SK-N-SH (cell line): ENCODE measurements at regions not wholly inside any gene's neighbourhood (a gene's known extent, or its start where the extent isn't known, plus 50 kb on each side); places are given as distances from the start of the nearest gene placed in this dataset.

Source experiments
- CTCF ChIA-PET: fragments of 300-600, 350-600 bp; formaldehyde crosslinking; extraction: SDS; loops from one replicate; lab custom pipeline; 2021; lab: Yijun Ruan, JAX
- POLR2A ChIA-PET: fragments of 350-600 bp; sonication (Branson Sonifier 250); formaldehyde crosslinking; extraction: SDS; loops from one replicate; lab custom pipeline; 2020; ENCODE audit warnings: antibody characterized with exemption, inconsistent platforms; lab: Yijun Ruan, JAX
- DNase-seq: peaks from one replicate; pipeline ENCODE4 v3.0.0; 2012
- H2AFZ ChIP-seq: fragments of 200-600 bp; sonication (generic); 2 replicates; pipeline ENCODE4 v1.8.1; 2016; ENCODE audit warnings: antibody characterized with exemption, mild to moderate bottlenecking, low read depth
- H3F3A ChIP-seq: fragments of 200-600 bp; sonication (generic); replicated peaks from 2 replicates; pipeline ENCODE3; 2016; ENCODE audit warnings: antibody characterized with exemption, mild to moderate bottlenecking; ENCODE audit not compliant: insufficient read depth
- H3K27ac ChIP-seq, 2 experiments: fragments of 200-500 bp in 1 of 2; fragments of 200-600 bp in 1 of 2; sonication (Bioruptor generic) in 1 of 2; sonication (generic), shearing (Covaris generic) in 1 of 2; 2 replicates each; pipeline versions ENCODE4 v1.5.1 to v1.6.1; 2014 to 2016; ENCODE audit warnings: low read depth in 2 of 2, inconsistent platforms in 1 of 2, low read length in 1 of 2, mild to moderate bottlenecking in 1 of 2, mixed read lengths in 1 of 2
- H3K27me3 ChIP-seq: fragments of 200-600 bp; sonication (generic), shearing (Covaris generic); 2 replicates; pipeline ENCODE4 v1.6.1; 2016; ENCODE audit warnings: mixed run types; ENCODE audit not compliant: insufficient read depth
- H3K36me3 ChIP-seq, 2 experiments: fragments of 200-500 bp in 1 of 2; fragments of 200-600 bp in 1 of 2; sonication (Bioruptor generic) in 1 of 2; sonication (generic) in 1 of 2; replicated peaks in 1 of 2; 2 replicates each; pipeline versions ENCODE3 to v1.5.1; 2014 to 2016; ENCODE audit warnings: low read length in 1 of 2, mild to moderate bottlenecking in 1 of 2; ENCODE audit not compliant: insufficient read depth in 2 of 2, control insufficient read depth in 1 of 2
- H3K4me1 ChIP-seq, 2 experiments: fragments of 200-500 bp in 1 of 2; fragments of 200-600 bp in 1 of 2; sonication (Bioruptor generic) in 1 of 2; sonication (generic), shearing (Covaris generic) in 1 of 2; 2 replicates each; pipeline versions ENCODE4 v1.5.1 to v1.6.1; 2014 to 2016; ENCODE audit warnings: low read depth in 1 of 2, low read length in 1 of 2, mixed run types in 1 of 2; ENCODE audit not compliant: insufficient read depth in 2 of 2, control insufficient read depth in 1 of 2
- H3K4me2 ChIP-seq: fragments of 200-600 bp; sonication (generic), shearing (Covaris generic); 2 replicates; pipeline ENCODE4 v1.6.1; 2017; ENCODE audit warnings: mixed run types
- H3K4me3 ChIP-seq, 2 experiments: fragments of 200-500 bp in 1 of 2; fragments of 200-600 bp in 1 of 2; sonication (Bioruptor generic) in 1 of 2; sonication (generic), shearing (Covaris generic) in 1 of 2; 2 replicates each; pipeline versions ENCODE4 v1.5.1 to v1.8.1; 2014 to 2016; ENCODE audit warnings: low read depth in 2 of 2, inconsistent platforms in 1 of 2, low read length in 1 of 2, mild to moderate bottlenecking in 1 of 2, mixed read lengths in 1 of 2, moderate library complexity in 1 of 2
- H3K79me2 ChIP-seq: fragments of 200-600 bp; sonication (generic); 2 replicates; pipeline ENCODE4 v1.8.1; 2017; ENCODE audit warnings: mild to moderate bottlenecking; ENCODE audit not compliant: insufficient read depth
- H3K9ac ChIP-seq: fragments of 200-600 bp; sonication (generic); 2 replicates; pipeline ENCODE4 v1.6.1; 2017; ENCODE audit warnings: mixed run types
- H3K9me2 ChIP-seq: fragments of 200-600 bp; sonication (generic); 2 replicates; pipeline ENCODE4 v1.6.1; 2017; ENCODE audit warnings: mixed run types
- H3K9me3 ChIP-seq: fragments of 200-600 bp; sonication (generic); 2 replicates; pipeline ENCODE4 v1.6.1; 2017; ENCODE audit warnings: mixed run types, mild to moderate bottlenecking, moderate library complexity
- H4K20me1 ChIP-seq: fragments of 200-600 bp; sonication (generic); 2 replicates; pipeline ENCODE4 v1.6.1; 2017; ENCODE audit warnings: mild to moderate bottlenecking, mixed run types; ENCODE audit not compliant: insufficient read depth
- CHD2 ChIP-seq: fragments of 150-350 bp; IDR thresholded peaks from 2 replicates; pipeline ENCODE4 v1.6.1; 2018; ENCODE audit warnings: low read length; ENCODE audit not compliant: partially characterized antibody
- FOSL2 ChIP-seq: IDR thresholded peaks from 2 replicates; pipeline ENCODE4 v1.4.0; 2012; ENCODE audit warnings: low read depth, mild to moderate bottlenecking, moderate library complexity, borderline replicate concordance
- FOXM1 ChIP-seq: IDR thresholded peaks from 2 replicates; pipeline ENCODE4 v1.4.0; 2012; ENCODE audit warnings: low read depth, mild to moderate bottlenecking
- GABPA ChIP-seq: IDR thresholded peaks from 2 replicates; pipeline ENCODE4 v1.4.0; 2012; ENCODE audit warnings: low read depth, mild to moderate bottlenecking
- GATA2 ChIP-seq: sonication (generic); formaldehyde crosslinking; IDR thresholded peaks from 2 replicates; pipeline ENCODE4 v1.5.0; 2020; ENCODE audit warnings: mild to moderate bottlenecking, missing genetic modification reagents
- NFIC ChIP-seq: IDR thresholded peaks from 2 replicates; pipeline ENCODE4 v1.4.0; 2012; ENCODE audit warnings: borderline replicate concordance
- NRF1 ChIP-seq: IDR thresholded peaks from 2 replicates; pipeline ENCODE4 v1.6.1; 2012; ENCODE audit warnings: low read depth, mild to moderate bottlenecking, low read length
- POLR2AphosphoS5 ChIP-seq: IDR thresholded peaks from 2 replicates; pipeline ENCODE4 v1.6.1; 2012; ENCODE audit warnings: low read depth, low read length
- REST ChIP-seq: IDR thresholded peaks from 2 replicates; pipeline ENCODE4 v1.6.1; 2012; ENCODE audit warnings: mild to moderate bottlenecking, low read depth, low read length, moderate library complexity
- RFX5 ChIP-seq: IDR thresholded peaks from 2 replicates; pipeline ENCODE4 v1.6.1; 2012; ENCODE audit warnings: mild to moderate bottlenecking, improper control_type of control experiment, low read length
- SIN3A ChIP-seq: IDR thresholded peaks from 2 replicates; pipeline ENCODE4 v1.6.1; 2012; ENCODE audit warnings: low read depth, mild to moderate bottlenecking, low read length, moderate library complexity, borderline replicate concordance
- TCF12 ChIP-seq: IDR thresholded peaks from 2 replicates; pipeline ENCODE4 v1.4.0; 2012
- WGBS: methylation state at CpG from one replicate; pipeline ENCODE4 v1.1.6; 2017; ENCODE audit warnings: low lambda C conversion rate; 5-methylcytosine and 5-hydroxymethylcytosine counted together
- TF ChIP-seq, protein P1 (sequence below): fragments of 200-600 bp; sonication (generic); IDR thresholded peaks from 2 replicates; pipeline ENCODE4 v1.6.1; 2017; ENCODE audit warnings: antibody characterized with exemption, mild to moderate bottlenecking, moderate library complexity
- TF ChIP-seq, protein P2 (sequence below): IDR thresholded peaks from 2 replicates; pipeline ENCODE4 v1.4.0; 2012; ENCODE audit warnings: low read depth, borderline replicate concordance

- Histone ChIP-seq H3K27ac (no peak overlapping the region), H4K20me1 (no peaks in the 10 kb centered on the region), H3K36me3 (no peaks in the 10 kb centered on the region), H3K4me3 (no peak overlapping the region), H3F3A (no peaks in the 10 kb centered on the region), H3K4me1 (no peaks in the 10 kb centered on the region), H2AFZ (no peak overlapping the region), H3K4me2 (no peak overlapping the region), H3K9ac (no peak overlapping the region), H3K9me3 (no peaks in the 10 kb centered on the region), H3K27me3 (no peaks in the 10 kb centered on the region), H3K79me2 (no peaks in the 10 kb centered on the region), H3K9me2 (no peaks in the 10 kb centered on the region)
- ChIA-PET CTCF (interaction anchor here (0.7 kb wide), 1 partner anchor 87 kb away, joined by 3 read pairs; no protein-coding TSS in a partner anchor), POLR2A (no interaction called here)
- TF ChIP-seq SIN3A (no peak), FOXM1 (no peak), TCF12 (no peak), NFIC (no peak), CHD2 (no peak), GATA2 (CRISPR knock-in tag) (no peak), GABPA (no peak), NRF1 (no peak), RFX5 (no peak), FOSL2 (no peak), POLR2AphosphoS5 (no peak), REST (no peak)
- TF ChIP-seq, protein P1, sequence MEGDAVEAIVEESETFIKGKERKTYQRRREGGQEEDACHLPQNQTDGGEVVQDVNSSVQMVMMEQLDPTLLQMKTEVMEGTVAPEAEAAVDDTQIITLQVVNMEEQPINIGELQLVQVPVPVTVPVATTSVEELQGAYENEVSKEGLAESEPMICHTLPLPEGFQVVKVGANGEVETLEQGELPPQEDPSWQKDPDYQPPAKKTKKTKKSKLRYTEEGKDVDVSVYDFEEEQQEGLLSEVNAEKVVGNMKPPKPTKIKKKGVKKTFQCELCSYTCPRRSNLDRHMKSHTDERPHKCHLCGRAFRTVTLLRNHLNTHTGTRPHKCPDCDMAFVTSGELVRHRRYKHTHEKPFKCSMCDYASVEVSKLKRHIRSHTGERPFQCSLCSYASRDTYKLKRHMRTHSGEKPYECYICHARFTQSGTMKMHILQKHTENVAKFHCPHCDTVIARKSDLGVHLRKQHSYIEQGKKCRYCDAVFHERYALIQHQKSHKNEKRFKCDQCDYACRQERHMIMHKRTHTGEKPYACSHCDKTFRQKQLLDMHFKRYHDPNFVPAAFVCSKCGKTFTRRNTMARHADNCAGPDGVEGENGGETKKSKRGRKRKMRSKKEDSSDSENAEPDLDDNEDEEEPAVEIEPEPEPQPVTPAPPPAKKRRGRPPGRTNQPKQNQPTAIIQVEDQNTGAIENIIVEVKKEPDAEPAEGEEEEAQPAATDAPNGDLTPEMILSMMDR = no peak
- TF ChIP-seq, protein P2, sequence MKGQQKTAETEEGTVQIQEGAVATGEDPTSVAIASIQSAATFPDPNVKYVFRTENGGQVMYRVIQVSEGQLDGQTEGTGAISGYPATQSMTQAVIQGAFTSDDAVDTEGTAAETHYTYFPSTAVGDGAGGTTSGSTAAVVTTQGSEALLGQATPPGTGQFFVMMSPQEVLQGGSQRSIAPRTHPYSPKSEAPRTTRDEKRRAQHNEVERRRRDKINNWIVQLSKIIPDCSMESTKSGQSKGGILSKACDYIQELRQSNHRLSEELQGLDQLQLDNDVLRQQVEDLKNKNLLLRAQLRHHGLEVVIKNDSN = no peak
- WGBS = 18% methylated on average over 2 of the region's 2 CpGs
- no peak for DNase-seq
Observed at GRCh38 chr1:105396001-105396400, 1646.3 kb downstream of the AMY1C start.
